Neuronal stem cell (in vitro differentiated cells): ENCODE measurements at regions not wholly inside any gene's neighbourhood (a gene's known extent, or its start where the extent isn't known, plus 50 kb on each side); places are given as distances from the start of the nearest gene placed in this dataset.
A peak's percentile ranks its signal among the peaks of the same experiment; 100 is the strongest.
"Not testable (repeated sequence)": the region's sequence is repeated elsewhere in the genome, so short reads cannot be mapped to it uniquely, and the experiment has no call there.

ENCODE experiments used
- DNase-seq: peaks from one replicate; pipeline ENCODE4 v3.0.0-alpha.2; 2013; ENCODE audit warnings: low spot score
- H2AFZ ChIP-seq: one replicate; pipeline ENCODE4 v1.6.1; 2013; ENCODE audit warnings: mild to moderate bottlenecking, low read length, inconsistent platforms
- H2AK5ac ChIP-seq: 2 replicates; pipeline ENCODE4 v1.6.1; 2013; ENCODE audit warnings: low read depth, mild to moderate bottlenecking, inconsistent platforms, low read length, moderate library complexity, mixed read lengths
- H2BK120ac ChIP-seq: 2 replicates; pipeline ENCODE4 v1.6.1; 2013; ENCODE audit warnings: low read depth, mild to moderate bottlenecking, inconsistent platforms, low read length, moderate library complexity, mixed read lengths
- H2BK12ac ChIP-seq: one replicate; pipeline ENCODE4 v1.6.1; 2013; ENCODE audit warnings: low read length, inconsistent platforms
- H2BK15ac ChIP-seq: 2 replicates; pipeline ENCODE4 v1.6.1; 2013; ENCODE audit warnings: mild to moderate bottlenecking, low read length, inconsistent platforms, mixed read lengths
- H2BK5ac ChIP-seq: one replicate; pipeline ENCODE4 v1.6.1; 2013; ENCODE audit warnings: inconsistent platforms, mild to moderate bottlenecking, low read length, moderate library complexity
- H3K14ac ChIP-seq: one replicate; pipeline ENCODE4 v1.6.1; 2013; ENCODE audit warnings: low read length, inconsistent platforms
- H3K18ac ChIP-seq: 2 replicates; pipeline ENCODE4 v1.6.1; 2013; ENCODE audit warnings: low read length, inconsistent platforms
- H3K23ac ChIP-seq: 2 replicates; pipeline ENCODE4 v1.6.1; 2013; ENCODE audit warnings: low read depth, mild to moderate bottlenecking, mixed read lengths, low read length, inconsistent platforms; ENCODE audit not compliant: poor library complexity
- H3K27ac ChIP-seq: replicated peaks from 3 replicates; pipeline ENCODE4 v1.5.1; 2013; ENCODE audit warnings: low read length, inconsistent platforms
- H3K27me3 ChIP-seq, 3 experiments: 2 replicates each; pipeline ENCODE4 v1.6.1; 2013; ENCODE audit warnings: low read length in 3 of 3, mild to moderate bottlenecking in 2 of 3, inconsistent platforms in 1 of 3, low read depth in 1 of 3, mixed read lengths in 1 of 3, moderate library complexity in 1 of 3; ENCODE audit not compliant: control insufficient read depth in 3 of 3, insufficient read depth in 3 of 3
- H3K36me3 ChIP-seq, 2 donors: replicated peaks in 1 of 2; 2 replicates each; pipeline ENCODE4 v1.6.1; 2013; ENCODE audit warnings: low read length in 2 of 2; ENCODE audit not compliant: control insufficient read depth in 2 of 2, insufficient read depth in 2 of 2
- H3K4ac ChIP-seq: 2 replicates; pipeline ENCODE4 v1.6.1; 2013; ENCODE audit warnings: inconsistent platforms, mild to moderate bottlenecking, low read length, moderate library complexity
- H3K4me1 ChIP-seq, 2 donors: 1 replicate in 1 of 2; 2 replicates in 1 of 2; pipeline ENCODE4 v1.6.1; 2013; ENCODE audit warnings: low read length in 2 of 2, low read depth in 1 of 2; ENCODE audit not compliant: control insufficient read depth in 2 of 2, insufficient read depth in 1 of 2
- H3K4me2 ChIP-seq: one replicate; pipeline ENCODE4 v1.6.1; 2013; ENCODE audit warnings: mild to moderate bottlenecking, low read length, inconsistent platforms; ENCODE audit not compliant: insufficient read depth, poor library complexity, severe bottlenecking
- H3K4me3 ChIP-seq, 2 donors: 2 replicates each; pipeline ENCODE4 v1.5.1; 2013; ENCODE audit warnings: low read length in 2 of 2, mild to moderate bottlenecking in 2 of 2, inconsistent platforms in 1 of 2, moderate library complexity in 1 of 2
- H3K79me1 ChIP-seq: one replicate; pipeline ENCODE4 v1.6.1; 2013; ENCODE audit warnings: low read depth, mild to moderate bottlenecking, inconsistent platforms, low read length, moderate library complexity
- H3K9ac ChIP-seq: one replicate; pipeline ENCODE4 v1.6.1; 2013; ENCODE audit warnings: mild to moderate bottlenecking, low read depth, low read length, inconsistent platforms; ENCODE audit not compliant: poor library complexity
- H3K9me3 ChIP-seq, 2 donors: replicated peaks in 1 of 2; 2 replicates each; pipeline versions ENCODE3 to v1.6.1; 2013; ENCODE audit warnings: low read length in 2 of 2, mild to moderate bottlenecking in 2 of 2, inconsistent platforms in 1 of 2, low read depth in 1 of 2, mixed read lengths in 1 of 2, moderate library complexity in 1 of 2; ENCODE audit not compliant: control insufficient read depth in 2 of 2, insufficient read depth in 1 of 2
- H4K8ac ChIP-seq: one replicate; pipeline ENCODE4 v1.6.1; 2013; ENCODE audit warnings: low read depth, mild to moderate bottlenecking, inconsistent platforms, low read length, moderate library complexity
- H4K91ac ChIP-seq: one replicate; pipeline ENCODE4 v1.6.1; 2013; ENCODE audit warnings: low read length, low read depth, mild to moderate bottlenecking, inconsistent platforms; ENCODE audit not compliant: poor library complexity
- WGBS, 2 donors: extraction: QIAGEN DNeasy Blood & Tissue Kit; methylation state at CpG; one replicate each; pipeline ENCODE4 v1.1.7; 2013; ENCODE audit warnings: missing lambda C conversion rate in 2 of 2, mixed read lengths in 1 of 2; ENCODE audit not compliant: insufficient read length in 2 of 2, insufficient replicate concordance in 1 of 2; ENCODE audit errors: extremely low coverage in 2 of 2; 5-methylcytosine and 5-hydroxymethylcytosine counted together

DNA sequence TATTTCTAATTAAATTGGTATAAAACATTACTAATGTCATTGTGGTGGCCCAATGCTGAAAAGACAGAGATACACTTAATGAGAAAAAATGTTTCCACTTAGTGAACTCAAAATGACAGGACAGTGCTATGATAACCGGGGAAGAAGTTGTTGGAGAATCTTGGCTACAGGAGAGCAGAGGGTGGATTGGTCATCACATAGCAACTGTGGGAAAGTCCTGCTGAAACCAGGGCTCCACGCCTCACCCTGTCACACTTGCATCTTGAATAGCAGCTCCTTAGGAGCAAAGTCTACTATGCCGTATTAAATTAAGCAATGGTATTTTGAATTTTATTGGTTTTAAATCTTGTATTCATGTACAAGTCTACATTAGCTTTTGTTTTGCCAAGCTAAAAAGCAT is 225.5 kb downstream of the KLF6 start:
- Histone ChIP-seq H3K4me1 (no peaks in the 10 kb centered on the region), H3K9ac (no peak overlapping the region)
- no CpG with 5 or more reads among the region's 3 CpGs for WGBS, 2 donors

DNA sequence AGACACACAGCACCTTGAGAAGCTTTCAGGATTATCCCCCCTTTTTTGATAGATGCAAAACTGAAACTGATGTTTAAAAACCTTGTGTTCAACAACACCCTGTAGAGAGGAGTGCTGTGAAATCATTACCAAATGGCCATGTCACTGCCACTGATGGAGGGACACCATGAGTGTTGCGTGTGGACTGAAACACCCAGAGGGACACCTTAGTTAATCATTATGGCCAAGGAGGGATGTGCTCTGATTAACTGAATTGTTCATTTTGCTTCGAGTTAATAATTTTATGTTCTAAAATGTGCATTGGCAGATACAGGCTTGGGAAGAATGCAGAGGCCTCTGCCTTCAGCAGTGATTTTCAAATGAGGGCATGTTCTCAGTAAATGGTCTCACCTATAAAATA is 226.0 kb downstream of the KLF6 start:
- H3K4me2 ChIP-seq, result no peak overlapping the region
- no peak overlapping the region for H3K14ac ChIP-seq
- H2AFZ ChIP-seq, result no peak overlapping the region
- DNase-seq, result no peak
- no peak overlapping the region for H3K23ac ChIP-seq
- H3K9ac ChIP-seq, result no peak overlapping the region
- H2BK5ac ChIP-seq, result no peak overlapping the region
- WGBS, 2 donors, result no CpG with 5 or more reads among the region's 2 CpGs
- H2BK120ac ChIP-seq, result no peak overlapping the region
- no peak overlapping the region for H4K8ac ChIP-seq
- no peaks in the 10 kb centered on the region for H3K27me3 ChIP-seq
- H3K27ac ChIP-seq, result no peak overlapping the region
- H2BK15ac ChIP-seq, result no peak overlapping the region
- no peak overlapping the region for H3K18ac ChIP-seq
- no peaks in the 10 kb centered on the region for H3K36me3 ChIP-seq
- H3K4ac ChIP-seq, result no peak overlapping the region
- no peak overlapping the region for H2BK12ac ChIP-seq
- H2AK5ac ChIP-seq, result no peak overlapping the region
- H3K4me3 ChIP-seq, result no peak overlapping the region
- H3K9me3 ChIP-seq, result no peaks in the 10 kb centered on the region
- H3K4me1 ChIP-seq, result no peaks in the 10 kb centered on the region
- no peak overlapping the region for H4K91ac ChIP-seq
- no peaks in the 10 kb centered on the region for H3K79me1 ChIP-seq

More for the DNA sequence above, 225.5 kb downstream of the KLF6 start:
- Histone ChIP-seq H3K4ac (no peak overlapping the region), H3K36me3 (no peaks in the 10 kb centered on the region), H3K14ac (no peak overlapping the region), H2BK15ac (no peak overlapping the region), H3K79me1 (no peaks in the 10 kb centered on the region), H4K8ac (no peak overlapping the region), H3K4me3 (no peak overlapping the region), H3K18ac (no peak overlapping the region), H3K23ac (no peak overlapping the region), H2AFZ (no peak overlapping the region), H3K27ac (no peak overlapping the region), H2BK12ac (no peak overlapping the region), H4K91ac (no peak overlapping the region), H3K4me2 (no peak overlapping the region), H3K9me3 (no peaks in the 10 kb centered on the region), H2AK5ac (no peak overlapping the region), H2BK120ac (no peak overlapping the region), H3K27me3 (no peaks in the 10 kb centered on the region), H2BK5ac (no peak overlapping the region)
- DNase-seq, result no peak

DNA sequence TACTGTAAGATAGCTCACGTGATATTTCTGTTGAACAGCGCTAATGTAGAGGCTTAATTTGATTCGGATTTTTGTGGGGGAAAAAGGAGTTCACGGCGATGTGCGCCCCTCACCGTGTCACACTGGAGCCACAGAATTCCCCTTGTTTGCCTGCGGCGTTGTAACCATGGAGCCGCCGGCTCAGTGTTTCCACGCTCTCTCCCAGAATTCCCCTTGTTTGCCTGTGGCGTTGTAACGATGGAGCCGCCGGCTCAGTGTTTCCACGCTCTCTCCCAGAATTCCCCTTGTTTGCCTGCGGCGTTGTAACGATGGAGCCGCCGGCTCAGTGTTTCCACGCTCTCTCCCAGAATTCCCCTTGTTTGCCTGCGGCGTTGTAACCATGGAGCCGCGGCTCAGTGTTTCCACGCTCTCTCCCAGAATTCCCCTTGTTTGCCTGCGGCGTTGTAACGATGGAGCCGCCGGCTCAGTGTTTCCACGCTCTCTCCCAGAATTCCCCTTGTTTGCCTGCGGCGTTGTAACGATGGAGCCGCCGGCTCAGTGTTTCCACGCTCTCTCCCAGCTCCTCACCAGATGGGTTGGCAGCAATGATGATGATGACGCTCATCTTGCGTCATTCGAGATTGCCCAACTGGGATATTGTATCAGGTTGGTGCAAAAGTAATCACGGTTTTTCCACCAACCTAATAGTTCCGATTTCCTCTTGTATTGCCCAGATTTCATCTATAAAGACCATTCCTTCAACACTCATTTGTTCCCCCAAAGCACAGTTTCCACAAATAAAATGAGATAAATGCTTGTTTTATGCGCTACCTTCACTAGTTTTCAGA is 228.6 kb downstream of the KLF6 start:
- not testable (repeated sequence) for H3K4ac ChIP-seq, H3K4me2 ChIP-seq, H3K23ac ChIP-seq, H4K8ac ChIP-seq, H2BK15ac ChIP-seq, H2AFZ ChIP-seq, H2BK120ac ChIP-seq, H2BK5ac ChIP-seq, H2BK12ac ChIP-seq, H3K27me3 ChIP-seq, H3K18ac ChIP-seq, H3K79me1 ChIP-seq, H3K4me1 ChIP-seq, H3K4me3 ChIP-seq, H3K27ac ChIP-seq, H3K9me3 ChIP-seq, H4K91ac ChIP-seq, H2AK5ac ChIP-seq, H3K36me3 ChIP-seq, H3K14ac ChIP-seq, H3K9ac ChIP-seq, DNase-seq
- no CpG with 5 or more reads among the region's 46 CpGs for WGBS, 2 donors

DNA sequence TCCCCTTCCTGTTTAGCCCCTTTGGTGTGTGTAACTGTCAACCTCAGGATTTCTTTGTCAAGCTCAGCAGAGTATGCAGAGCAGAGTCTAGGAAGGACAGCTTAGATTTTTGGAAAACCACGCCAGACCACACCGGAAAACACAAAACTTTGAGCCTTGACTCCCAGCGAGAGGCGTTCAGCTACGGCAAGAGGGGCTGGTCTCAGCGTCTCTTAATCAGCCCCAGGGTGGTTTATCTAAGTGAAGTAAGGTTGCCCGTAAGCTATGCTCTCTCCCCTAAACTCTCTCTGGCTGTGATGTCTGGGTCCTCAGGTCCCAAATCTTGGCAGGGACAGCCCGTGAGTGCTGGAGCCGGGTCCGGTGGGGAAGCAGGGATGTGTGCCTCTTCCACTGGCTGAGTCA is 230.9 kb downstream of the KLF6 start:
- Histone ChIP-seq H3K18ac (no peak overlapping the region), H3K4me1 (no peaks in the 10 kb centered on the region), H2AFZ (peak overlapping the region; percentile 69), H3K79me1 (no peaks in the 10 kb centered on the region), H2AK5ac (no peak overlapping the region), H2BK15ac (no peak overlapping the region), H2BK12ac (no peak overlapping the region), H3K36me3 (no peaks in the 10 kb centered on the region), H3K4ac (no peak overlapping the region), H4K91ac (no peak overlapping the region), H3K27me3 (no peaks in the 10 kb centered on the region), H3K9me3 (no peaks in the 10 kb centered on the region), H3K9ac (no peak overlapping the region), H2BK5ac (no peak overlapping the region), H3K14ac (no peak overlapping the region), H3K27ac (no peak overlapping the region), H3K23ac (no peak overlapping the region), H3K4me2 (no peak overlapping the region), H2BK120ac (no peak overlapping the region), H3K4me3 (no peak overlapping the region), H4K8ac (no peak overlapping the region)
- no CpG with 5 or more reads among the region's 10 CpGs for WGBS, 2 donors
- DNase-seq, result no peak
